GM06990 (cell line): ENCODE measurements at regions not wholly inside any gene's neighbourhood (a gene's known extent, or its start where the extent isn't known, plus 50 kb on each side); places are given as distances from the start of the nearest gene placed in this dataset.

Experiments
- DNase-seq: peaks from one replicate; pipeline ENCODE4 v3.0.0-alpha.2; 2011; ENCODE audit not compliant: insufficient read length; ENCODE audit errors: extremely low read depth
- H3K27me3 ChIP-seq: replicated peaks from 2 replicates; pipeline ENCODE4 v1.6.0; 2011; ENCODE audit warnings: low read length; ENCODE audit not compliant: control insufficient read depth, insufficient read depth
- H3K36me3 ChIP-seq: 2 replicates; pipeline ENCODE4 v1.5.1; 2011; ENCODE audit warnings: low read length; ENCODE audit not compliant: control insufficient read depth, insufficient read depth
- H3K4me3 ChIP-seq: replicated peaks from 2 replicates; pipeline ENCODE4 v1.5.1; 2011; ENCODE audit warnings: low read depth, mild to moderate bottlenecking, control low read depth, low read length
- CTCF ChIP-seq: IDR thresholded peaks from 2 replicates; pipeline ENCODE4 v1.5.1; 2011; ENCODE audit warnings: low read length, control low read depth, mild to moderate bottlenecking, inconsistent platforms; ENCODE audit not compliant: insufficient read depth, poor library complexity, severe bottlenecking

GRCh38 chr12:42809226-42809625, 219.7 kb upstream of the PRICKLE1 start:
- no peak for TF ChIP-seq CTCF
- no peak overlapping the region for H3K4me3 ChIP-seq
- H3K27me3 ChIP-seq, result no peaks in the 10 kb centered on the region; the same call in 1 of the 2 replicates
- no peaks in the 10 kb centered on the region for H3K36me3 ChIP-seq
- no peak for DNase-seq

GRCh38 chr12:42807766-42808165, 218.2 kb upstream of the PRICKLE1 start:
- DNase-seq, result no peak
- no peaks in the 10 kb centered on the region; the same call in 1 of the 2 replicates for H3K27me3 ChIP-seq
- H3K36me3 ChIP-seq, result no peaks in the 10 kb centered on the region
- H3K4me3 ChIP-seq, result no peak overlapping the region
- no peak for TF ChIP-seq CTCF

- no peak for TF ChIP-seq CTCF
- H3K4me3 ChIP-seq, result no peak overlapping the region
- no peaks in the 10 kb centered on the region for H3K36me3 ChIP-seq
- no peak for DNase-seq
- H3K27me3 ChIP-seq, result no peaks in the 10 kb centered on the region; the same call in 1 of the 2 replicates
Measured at GRCh38 chr12:42807251-42807650, 217.7 kb upstream of the PRICKLE1 start.

- Histone ChIP-seq H3K36me3 (no peaks in the 10 kb centered on the region), H3K27me3 (no peaks in the 10 kb centered on the region), H3K4me3 (no peak overlapping the region)
- TF ChIP-seq CTCF, result no peak
- DNase-seq, result no peak
Measured at GRCh38 chr12:42804928-42805327, 215.4 kb upstream of the PRICKLE1 start.

GRCh38 chr12:42802785-42803189, 213.2 kb upstream of the PRICKLE1 start:
- Histone ChIP-seq H3K27me3 (no peaks in the 10 kb centered on the region), H3K4me3 (no peak overlapping the region), H3K36me3 (no peaks in the 10 kb centered on the region)
- no peak for TF ChIP-seq CTCF
- no peak for DNase-seq

GRCh38 chr12:42801271-42801670, 211.7 kb upstream of the PRICKLE1 start:
- DNase-seq, result no peak
- Histone ChIP-seq H3K4me3 (no peak overlapping the region), H3K27me3 (no peaks in the 10 kb centered on the region), H3K36me3 (no peaks in the 10 kb centered on the region)
- TF ChIP-seq CTCF, result no peak
